OCI-LY1 (cell line): ENCODE measurements at regions not wholly inside any gene's neighbourhood (a gene's known extent, or its start where the extent isn't known, plus 50 kb on each side); places are given as distances from the start of the nearest gene placed in this dataset.

Experiments used
- CTCF ChIP-seq: fragments of 200-600 bp; sonication (generic), shearing (Covaris generic); IDR thresholded peaks from 2 replicates; pipeline ENCODE4 v1.5.1; 2017; ENCODE audit warnings: mild to moderate bottlenecking, antibody characterized with exemption, low read length, moderate library complexity, mixed read lengths
- EZH2 ChIP-seq: fragments of 200-600 bp; sonication (generic), shearing (Covaris generic); IDR thresholded peaks from 2 replicates; pipeline ENCODE4 v1.8.0; 2017; ENCODE audit warnings: borderline replicate concordance, mixed run types, mild to moderate bottlenecking, antibody characterized with exemption, low read length, moderate library complexity, mixed read lengths

- TF ChIP-seq CTCF = peak; percentile 77
- no peak for TF ChIP-seq EZH2
Observed at GRCh38 chr16:6081320-6081976, 983.9 kb upstream of the EEF2KMT start.
